Common myeloid progenitor, CD34-positive (primary cell): ENCODE measurements at regions not wholly inside any gene's neighbourhood (a gene's known extent, or its start where the extent isn't known, plus 50 kb on each side); places are given as distances from the start of the nearest gene placed in this dataset.

Experiments used
- CTCF ChIA-PET: fragments of 350-600 bp; sonication (Branson Sonifier 250); formaldehyde crosslinking; loops from one replicate; lab custom pipeline; 2021; ENCODE audit warnings: antibody characterized with exemption; lab: Charles Lee
- POLR2A ChIA-PET: fragments of 350-600 bp; sonication (Branson Sonifier 250); formaldehyde crosslinking; loops from one replicate; lab custom pipeline; 2021; ENCODE audit warnings: antibody characterized with exemption; lab: Charles Lee
- DNase-seq, 3 donors: peaks; one replicate each; pipeline versions ENCODE4 v3.0.0 to v3.0.0-alpha.2; 2013
- H3K27ac ChIP-seq, 2 experiments: 1 replicate in 1 of 2; 2 replicates in 1 of 2; pipeline ENCODE4 v1.7.0; 2013; ENCODE audit warnings: inconsistent platforms in 2 of 2, low read length in 2 of 2, mild to moderate bottlenecking in 2 of 2, low read depth in 1 of 2, moderate library complexity in 1 of 2; ENCODE audit not compliant: severe bottlenecking in 2 of 2, insufficient read depth in 1 of 2, poor library complexity in 1 of 2
- H3K27me3 ChIP-seq, 5 experiments: replicated peaks in 2 of 5; 1 replicate in 3 of 5; 2 replicates in 2 of 5; pipeline versions ENCODE4 v1.6.1 to v1.7.0; 2013; ENCODE audit warnings: low read length in 4 of 5, mild to moderate bottlenecking in 2 of 5, moderate library complexity in 2 of 5, inconsistent platforms in 1 of 5; ENCODE audit not compliant: insufficient read depth in 5 of 5, control insufficient read depth in 4 of 5
- H3K36me3 ChIP-seq, 4 experiments: 1 replicate in 2 of 4; 2 replicates in 2 of 4; pipeline versions ENCODE4 v1.6.1 to v1.7.0; 2013; ENCODE audit warnings: low read length in 3 of 4, control low read depth in 1 of 4, mild to moderate bottlenecking in 1 of 4; ENCODE audit not compliant: control insufficient read depth in 4 of 4, insufficient read depth in 4 of 4
- H3K4me1 ChIP-seq, 4 experiments: 1 replicate in 3 of 4; 2 replicates in 1 of 4; pipeline versions ENCODE4 v1.6.1 to v1.7.1; 2013; ENCODE audit warnings: low read length in 3 of 4, mild to moderate bottlenecking in 3 of 4, control low read depth in 1 of 4, inconsistent platforms in 1 of 4, moderate library complexity in 1 of 4; ENCODE audit not compliant: control insufficient read depth in 4 of 4, insufficient read depth in 4 of 4; ENCODE audit errors: control extremely low read depth in 1 of 4
- H3K4me3 ChIP-seq, 7 experiments: 1 replicate in 4 of 7; 2 replicates in 3 of 7; pipeline versions ENCODE4 v1.5.1 to v1.7.0; 2013; ENCODE audit warnings: mild to moderate bottlenecking in 7 of 7, low read length in 6 of 7, moderate library complexity in 6 of 7, inconsistent platforms in 2 of 7, low read depth in 2 of 7, control low read depth in 1 of 7; ENCODE audit not compliant: insufficient read depth in 4 of 7, control insufficient read depth in 1 of 7; ENCODE audit errors: extremely low read depth in 1 of 7
- H3K9me3 ChIP-seq, 5 experiments: 1 replicate in 4 of 5; 2 replicates in 1 of 5; pipeline versions ENCODE4 v1.6.1 to v1.7.1; 2013; ENCODE audit warnings: low read length in 4 of 5, mild to moderate bottlenecking in 2 of 5, inconsistent platforms in 1 of 5, low read depth in 1 of 5, moderate library complexity in 1 of 5; ENCODE audit not compliant: control insufficient read depth in 4 of 5, insufficient read depth in 2 of 5; ENCODE audit errors: control extremely low read depth in 1 of 5
- WGBS: methylation state at CpG from one replicate; pipeline ENCODE4 v1.1.5; 2013; ENCODE audit not compliant: insufficient coverage; 5-methylcytosine and 5-hydroxymethylcytosine counted together

DNA sequence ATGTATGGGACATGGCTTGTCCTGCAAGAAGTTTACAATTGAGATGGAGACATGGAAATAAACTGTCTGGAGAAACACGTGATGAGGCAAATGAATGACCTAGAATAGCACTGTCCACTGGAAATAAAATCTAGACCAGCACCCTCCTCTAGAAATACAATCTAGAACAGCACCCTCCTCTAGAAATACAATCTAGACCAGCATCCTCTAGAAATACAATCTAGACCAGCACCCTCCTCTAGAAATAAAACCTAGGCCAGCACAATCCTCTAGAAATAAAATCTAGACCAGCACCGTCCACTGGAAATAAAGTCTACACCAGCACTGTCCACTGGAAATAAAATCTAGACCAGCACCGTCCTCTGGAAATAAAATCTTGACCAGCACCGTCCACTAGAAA lies 69.2 kb upstream of the RFLNA start:
- H3K27ac ChIP-seq = no peak overlapping the region
- H3K36me3 ChIP-seq = no peaks in the 10 kb centered on the region
- ChIA-PET POLR2A (no interaction called here), CTCF (no interaction called here)
- 83% methylated on average over 2 of the region's 4 CpGs for WGBS
- H3K27me3 ChIP-seq = peaks cover 0 to 3% (median 0%) of the 10 kb centered on the region in 5 experiments
- DNase-seq = no peak
- H3K9me3 ChIP-seq = peaks cover 0 to 4% (median 0%) of the 10 kb centered on the region in 5 experiments
- no peak overlapping the region for H3K4me3 ChIP-seq
- H3K4me1 ChIP-seq = no peaks in the 10 kb centered on the region

GRCh38 chr12:124227951-124228711 lies 66.8 kb upstream of the RFLNA start:
- peaks cover 0 to 11% (median 0%) of the 10 kb centered on the region in 5 experiments for H3K9me3 ChIP-seq
- ChIA-PET CTCF (no interaction called here), POLR2A (no interaction called here)
- DNase-seq = no peak
- H3K4me1 ChIP-seq = no peaks in the 10 kb centered on the region
- H3K4me3 ChIP-seq = no peak overlapping the region
- WGBS = 96% methylated on average over 22 of the region's 25 CpGs
- peaks cover 0 to 3% (median 0%) of the 10 kb centered on the region in 5 experiments for H3K27me3 ChIP-seq
- no peaks in the 10 kb centered on the region for H3K36me3 ChIP-seq
- no peak overlapping the region for H3K27ac ChIP-seq

GRCh38 chr12:124229520-124229919 lies 65.4 kb upstream of the RFLNA start:
- Histone ChIP-seq H3K4me1 (no peaks in the 10 kb centered on the region), H3K27me3 (peaks cover 0 to 3% (median 0%) of the 10 kb centered on the region in 5 experiments), H3K4me3 (no peak overlapping the region), H3K27ac (no peak overlapping the region), H3K36me3 (no peaks in the 10 kb centered on the region), H3K9me3 (peaks cover 0 to 11% (median 0%) of the 10 kb centered on the region in 5 experiments)
- DNase-seq = no peak
- ChIA-PET POLR2A (no interaction called here), CTCF (interaction anchor here (1.3 kb wide), 1 partner anchor 9 kb away, joined by 3 read pairs; no protein-coding TSS in a partner anchor)

DNA sequence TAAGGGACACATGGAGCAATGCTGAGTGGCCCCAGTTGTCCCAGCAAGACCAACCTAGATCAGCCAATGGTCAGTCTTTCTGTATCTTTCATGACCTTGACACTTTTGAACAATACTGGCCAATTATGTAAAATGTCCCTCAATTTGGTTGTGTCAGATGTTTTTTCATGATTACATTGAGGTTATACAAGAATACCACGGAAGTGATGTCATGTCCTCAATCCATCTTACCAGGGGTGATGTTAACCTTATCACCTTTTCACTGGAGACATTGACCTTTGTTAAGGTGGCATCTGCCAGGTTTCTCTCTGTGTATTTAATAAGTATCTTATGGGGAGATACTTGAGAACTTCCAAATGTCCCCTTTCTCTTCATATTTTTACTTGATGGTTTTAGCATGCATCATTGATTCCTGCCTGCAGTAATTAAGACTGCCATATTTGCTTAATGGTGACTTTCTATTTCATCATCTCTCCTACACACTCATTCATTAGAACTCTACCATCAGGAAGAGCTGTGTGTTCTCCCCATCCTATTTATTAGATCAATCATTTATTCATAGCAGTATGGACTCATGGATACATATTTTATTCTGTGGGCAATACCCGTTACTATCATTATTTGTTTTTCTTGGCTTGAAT lies 64.7 kb upstream of the RFLNA start:
- DNase-seq = peak in 2 of 3 donors; percentile 7 to 37
- Histone ChIP-seq H3K9me3 (peaks cover 0 to 11% (median 0%) of the 10 kb centered on the region in 5 experiments), H3K27me3 (peaks cover 0 to 3% (median 0%) of the 10 kb centered on the region in 5 experiments), H3K4me1 (no peaks in the 10 kb centered on the region), H3K4me3 (no peak overlapping the region), H3K27ac (no peak overlapping the region), H3K36me3 (no peaks in the 10 kb centered on the region)
- WGBS = 100% methylated on average over 1 of the region's 2 CpGs
- CTCF ChIA-PET = interaction anchor here (1.3 kb wide), 1 partner anchor 9 kb away, joined by 3 read pairs; no protein-coding TSS in a partner anchor
- POLR2A ChIA-PET = no interaction called here

DNA sequence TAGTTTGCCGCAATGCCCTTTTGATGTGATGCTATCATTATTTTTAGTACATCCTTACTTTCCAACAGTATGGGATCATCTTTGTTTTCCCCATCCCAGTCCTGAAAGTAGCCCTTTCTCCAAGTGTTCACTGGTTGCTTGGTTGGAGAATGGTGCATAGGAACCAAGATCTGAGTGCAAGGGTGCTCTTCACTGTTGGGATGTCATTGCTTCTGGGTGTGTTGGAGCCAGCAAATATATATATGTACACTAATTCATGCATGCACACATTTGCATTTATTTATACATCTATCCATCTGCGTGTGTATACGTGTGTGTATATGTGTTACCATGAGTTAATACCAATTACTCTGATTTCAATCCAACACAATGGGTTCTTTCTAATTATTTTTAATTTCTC lies 64.1 kb upstream of the RFLNA start:
- no peak for DNase-seq
- H3K4me3 ChIP-seq = no peak overlapping the region
- no peaks in the 10 kb centered on the region for H3K4me1 ChIP-seq
- no peak overlapping the region for H3K27ac ChIP-seq
- ChIA-PET POLR2A (interaction anchor here (0.6 kb wide), 1 partner anchor 134 kb away, joined by 3 read pairs; no protein-coding TSS in a partner anchor), CTCF (no interaction called here)
- H3K9me3 ChIP-seq = peaks cover 0 to 11% (median 0%) of the 10 kb centered on the region in 5 experiments
- no peaks in the 10 kb centered on the region for H3K36me3 ChIP-seq
- peaks cover 0 to 3% (median 0%) of the 10 kb centered on the region in 5 experiments for H3K27me3 ChIP-seq
- WGBS = no CpG with 5 or more reads among the region's 3 CpGs

- Histone ChIP-seq H3K27me3 (no peaks in the 10 kb centered on the region), H3K4me1 (no peaks in the 10 kb centered on the region), H3K27ac (no peak overlapping the region), H3K9me3 (peaks cover 0 to 11% (median 0%) of the 10 kb centered on the region in 5 experiments), H3K36me3 (no peaks in the 10 kb centered on the region), H3K4me3 (no peak overlapping the region)
- 96% methylated on average over 13 of the region's 19 CpGs for WGBS
- CTCF ChIA-PET = no interaction called here
- no peak for DNase-seq
- POLR2A ChIA-PET = no interaction called here
These were observed 62.8 kb upstream of the RFLNA start for GRCh38 chr12:124231980-124232653.

- ChIA-PET POLR2A (no interaction called here), CTCF (no interaction called here)
- Histone ChIP-seq H3K4me3 (no peak overlapping the region), H3K4me1 (no peaks in the 10 kb centered on the region), H3K9me3 (peaks cover 0 to 11% (median 0%) of the 10 kb centered on the region in 5 experiments), H3K36me3 (no peaks in the 10 kb centered on the region), H3K27me3 (no peaks in the 10 kb centered on the region), H3K27ac (no peak overlapping the region)
- WGBS = 94% methylated on average over 3 of the region's 3 CpGs
- DNase-seq = no peak
These were observed 62.3 kb upstream of the RFLNA start for GRCh38 chr12:124232654-124232987.
